LHCN-M2 (cell line): ENCODE measurements at regions not wholly inside any gene's neighbourhood (a gene's known extent, or its start where the extent isn't known, plus 50 kb on each side); places are given as distances from the start of the nearest gene placed in this dataset.

Experiments
- DNase-seq: peaks from one replicate; pipeline ENCODE4 v3.0.0-alpha.2; 2012; ENCODE audit warnings: low read depth

GRCh38 chr4:11777447-11777846 lies 348.8 kb upstream of the HS3ST1 start:
- DNase-seq, result no peak

GRCh38 chr4:11774346-11774745 lies 345.7 kb upstream of the HS3ST1 start:
- no peak for DNase-seq

- no peak for DNase-seq
Observed at GRCh38 chr4:11773798-11774197, 345.1 kb upstream of the HS3ST1 start.

DNA sequence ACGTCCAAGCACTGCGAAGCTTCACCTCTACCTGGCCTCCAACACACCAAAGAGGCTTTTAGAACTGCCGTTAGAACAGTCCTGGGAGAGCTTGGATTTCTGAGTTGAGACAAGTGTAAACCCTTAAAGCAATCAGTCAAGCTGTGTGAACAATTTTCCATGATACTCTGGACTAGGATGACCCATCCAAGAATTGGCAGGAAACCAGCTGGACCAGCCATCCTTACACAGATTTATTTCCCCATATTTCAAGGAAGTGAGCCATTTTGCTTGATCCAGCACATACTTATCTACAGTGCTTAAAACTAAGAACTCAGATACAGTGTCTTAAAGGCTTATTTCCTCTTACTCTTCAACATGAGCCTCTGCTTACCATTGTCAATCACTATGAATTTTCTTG lies 340.7 kb upstream of the HS3ST1 start:
- peak; percentile 29 for DNase-seq

GRCh38 chr4:11768251-11768972 lies 339.7 kb upstream of the HS3ST1 start:
- DNase-seq, result no peak

DNA sequence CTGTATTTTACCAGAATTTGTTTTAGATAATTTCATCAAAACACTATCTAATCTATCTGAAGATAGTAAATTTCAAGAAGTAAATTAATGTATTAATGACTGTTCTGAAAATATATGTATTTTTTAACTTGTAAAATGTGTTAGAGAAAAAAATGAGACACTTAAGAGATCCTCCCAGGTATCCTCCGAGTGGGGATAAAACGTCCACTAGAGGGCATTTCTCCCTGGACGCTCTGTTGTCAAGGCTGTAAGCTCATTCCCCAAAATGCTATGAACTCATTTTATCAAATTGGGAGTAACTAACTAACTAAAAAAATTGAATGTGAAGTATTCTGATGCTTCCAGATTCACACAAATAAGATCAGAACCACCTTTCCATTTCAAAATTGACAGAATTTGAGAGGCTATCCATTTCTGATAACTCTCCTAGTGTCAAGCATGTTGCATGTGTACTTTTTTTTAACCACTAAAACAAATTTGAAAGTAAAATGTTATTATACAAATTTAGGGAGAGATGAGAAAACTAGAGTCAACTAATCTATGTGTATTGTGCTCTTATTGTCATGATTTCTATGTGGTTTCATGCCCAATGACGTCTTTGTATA lies 337.3 kb upstream of the HS3ST1 start:
- DNase-seq, result peak; percentile 53

DNA sequence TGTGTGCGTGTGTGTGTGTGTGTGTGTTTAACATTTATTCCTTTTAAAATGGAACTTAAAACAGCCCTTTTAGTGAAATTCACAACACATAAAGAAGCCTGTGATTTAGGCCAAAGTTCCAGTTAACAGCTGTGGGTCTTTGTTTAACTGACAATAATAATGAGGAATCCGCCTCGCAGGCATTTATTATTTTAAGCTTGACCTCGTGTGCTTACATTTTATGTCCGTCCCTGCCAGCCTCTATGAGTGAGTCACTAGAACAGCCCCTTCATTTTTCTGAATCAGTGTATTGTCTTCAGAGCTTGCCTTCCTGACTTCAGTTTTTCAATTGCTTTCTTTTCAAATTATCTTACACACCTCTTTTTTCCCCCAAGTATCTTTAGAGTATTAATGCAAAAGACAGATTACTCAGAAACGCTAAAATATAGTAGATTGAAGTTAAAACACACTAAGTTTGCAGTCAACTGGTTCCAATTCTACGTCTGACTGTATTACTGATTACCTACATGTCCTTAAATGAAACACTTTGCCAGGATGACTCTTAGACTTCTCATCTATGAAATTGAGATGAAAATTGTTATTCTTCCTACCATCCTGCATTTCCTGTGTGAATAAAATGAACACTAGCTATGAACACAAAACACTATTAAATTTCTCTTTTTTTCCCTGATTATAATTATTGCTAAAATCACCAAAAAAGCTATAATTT lies 319.6 kb upstream of the HS3ST1 start:
- DNase-seq, result peak; percentile 96

GRCh38 chr4:11746734-11747133 lies 318.0 kb upstream of the HS3ST1 start:
- no peak for DNase-seq

DNA sequence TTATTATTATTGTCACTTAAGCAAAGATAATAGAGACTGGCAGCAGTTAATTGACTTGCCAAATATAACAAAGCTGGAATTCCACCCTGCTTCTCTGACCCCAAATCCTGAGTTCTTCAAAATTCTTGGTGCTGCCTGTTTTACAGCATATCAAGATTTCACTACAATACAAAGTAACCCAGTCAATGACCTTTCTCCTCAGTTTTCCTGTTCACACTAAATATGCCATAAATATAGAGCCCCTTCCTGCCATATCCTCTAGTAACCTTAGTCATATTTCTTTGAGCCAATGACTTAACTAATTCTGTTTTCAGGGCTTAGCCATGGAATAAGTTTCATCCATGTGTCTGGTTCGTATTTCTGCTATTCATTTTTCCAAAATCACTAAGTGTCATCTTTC lies 315.3 kb upstream of the HS3ST1 start:
- DNase-seq, result no peak

DNA sequence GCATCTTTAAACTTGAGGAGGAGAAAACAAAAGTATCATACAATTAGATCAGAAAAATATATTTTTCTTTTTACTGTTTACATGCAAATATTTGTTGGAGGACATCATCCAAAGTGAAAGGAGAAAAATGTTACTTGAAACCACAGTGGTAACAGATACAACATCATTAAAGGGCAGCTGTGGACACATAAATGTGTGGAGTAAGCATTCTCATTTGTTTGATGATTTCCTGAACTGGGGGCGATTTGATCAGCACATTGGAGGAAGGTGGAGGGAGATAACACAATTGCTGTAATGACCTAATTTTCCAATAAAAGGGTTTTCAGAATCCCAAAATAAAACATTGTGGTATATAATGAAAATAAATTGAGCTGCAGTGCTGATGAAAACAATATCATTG lies 314.5 kb upstream of the HS3ST1 start:
- peak; percentile 81 for DNase-seq

DNA sequence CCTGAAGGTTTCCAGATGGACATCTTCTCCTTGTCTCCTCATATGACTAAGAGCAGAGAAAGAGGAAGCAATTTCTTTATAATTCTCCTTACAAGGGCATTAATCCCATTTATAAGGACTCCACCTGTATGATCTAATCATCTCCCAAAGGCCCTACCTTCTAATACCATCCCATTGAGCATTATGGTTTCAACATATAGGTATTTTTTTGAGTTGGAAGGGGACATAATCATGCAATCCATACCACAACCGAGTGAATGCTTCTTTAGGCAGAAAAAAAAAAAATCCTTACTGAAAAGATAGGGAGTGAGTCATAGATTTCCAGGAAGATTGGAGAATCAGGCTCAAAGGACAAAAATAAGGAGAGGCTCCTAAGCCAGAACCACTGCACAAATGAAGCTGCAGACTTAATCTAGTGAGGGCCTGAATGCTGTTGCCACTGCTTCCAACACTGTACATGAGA lies 312.5 kb upstream of the HS3ST1 start:
- no peak for DNase-seq

DNA sequence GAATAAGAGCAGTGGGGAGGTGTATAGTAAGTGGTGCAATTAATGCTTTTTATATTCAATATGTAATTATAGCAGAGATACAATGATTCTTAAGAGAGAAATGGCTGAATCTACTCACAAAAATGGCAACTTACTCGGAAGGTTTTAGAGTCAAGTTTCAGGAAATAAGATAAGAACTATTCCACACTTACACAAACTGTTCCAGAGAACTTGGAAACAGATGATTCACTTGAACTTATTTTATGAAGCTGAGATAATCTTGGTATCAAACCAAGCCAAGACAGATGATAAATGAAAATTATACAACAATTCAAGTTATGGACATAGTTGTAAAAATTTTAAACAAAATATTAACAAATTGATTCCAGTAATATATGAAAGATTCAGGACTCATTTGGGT lies 311.3 kb upstream of the HS3ST1 start:
- DNase-seq, result no peak

- no peak for DNase-seq
Observed at GRCh38 chr4:11736978-11737377, 308.3 kb upstream of the HS3ST1 start.

- DNase-seq, result no peak
Observed at GRCh38 chr4:11735651-11736050, 307.0 kb upstream of the HS3ST1 start.

- DNase-seq, result no peak
Observed at GRCh38 chr4:11732155-11732554, 303.5 kb upstream of the HS3ST1 start.

GRCh38 chr4:11730545-11730944 lies 301.9 kb upstream of the HS3ST1 start:
- DNase-seq, result no peak

GRCh38 chr4:11729548-11729947 lies 300.9 kb upstream of the HS3ST1 start:
- peak; percentile 70 for DNase-seq

- DNase-seq, result no peak
Observed at GRCh38 chr4:11727903-11728564, 299.3 kb upstream of the HS3ST1 start.

DNA sequence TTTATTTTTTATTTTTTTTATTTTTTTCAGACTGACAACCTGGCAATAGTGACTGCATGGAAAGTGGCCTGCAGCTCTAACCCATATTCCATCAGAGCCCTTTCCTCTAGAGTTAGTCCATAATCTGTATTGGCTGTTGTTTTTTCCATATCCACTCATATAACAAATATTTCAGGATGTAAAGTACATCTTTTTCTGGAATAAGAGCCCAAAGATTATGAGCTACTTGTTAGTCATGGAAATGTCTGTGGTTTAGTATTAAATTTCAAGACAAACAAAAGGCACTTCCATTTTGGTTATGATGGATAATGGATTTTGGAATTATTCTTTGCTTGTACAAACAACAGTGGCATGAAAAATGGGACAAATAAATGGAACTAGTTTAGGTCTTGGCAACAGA lies 296.0 kb upstream of the HS3ST1 start:
- peak; percentile 92 for DNase-seq

DNA sequence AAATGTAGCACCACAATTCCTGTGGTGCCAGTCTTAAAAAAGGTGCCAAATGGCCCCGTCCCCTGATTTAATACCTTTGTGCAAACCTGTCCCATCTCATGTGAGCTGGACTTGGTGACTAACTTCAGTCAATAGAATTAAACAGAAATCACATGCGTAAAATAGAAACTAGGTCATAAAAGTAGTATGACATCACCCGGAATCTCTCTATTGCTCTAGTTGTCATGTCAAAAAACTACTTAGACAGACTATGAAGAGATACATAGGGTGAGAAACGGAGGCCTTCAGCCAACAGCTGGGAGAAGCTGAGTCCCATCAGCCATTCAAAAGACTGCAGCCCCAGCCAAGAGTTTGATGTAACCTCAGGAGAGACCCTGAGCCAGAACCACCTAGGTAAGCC lies 293.5 kb upstream of the HS3ST1 start:
- DNase-seq, result no peak

GRCh38 chr4:11720292-11720691 lies 291.6 kb upstream of the HS3ST1 start:
- DNase-seq, result peak; percentile 68

DNA sequence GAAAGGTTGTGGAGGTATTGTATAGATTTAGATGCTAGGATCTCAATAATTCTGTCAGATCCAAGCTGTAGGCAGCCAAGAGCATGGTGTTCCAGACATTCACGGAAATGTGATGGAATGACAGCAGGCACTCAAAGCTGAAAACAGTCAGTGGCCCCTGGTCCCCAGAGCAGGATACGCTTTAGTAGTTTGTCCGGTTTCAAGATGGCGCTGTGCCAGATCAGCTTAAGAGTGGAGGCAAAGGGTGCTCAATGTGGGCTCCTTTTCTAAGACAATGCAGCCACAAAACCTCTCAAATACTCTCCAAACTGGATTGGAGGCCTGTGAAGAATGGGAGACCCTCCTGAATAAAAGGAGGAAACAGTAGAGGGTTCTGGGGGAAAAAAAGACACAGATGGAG lies 291.2 kb upstream of the HS3ST1 start:
- DNase-seq, result no peak
